Endothelial cell (in vitro differentiated cells): ENCODE measurements at regions not wholly inside any gene's neighbourhood (a gene's known extent, or its start where the extent isn't known, plus 50 kb on each side); places are given as distances from the start of the nearest gene placed in this dataset.

Experiments
- DNase-seq: peaks from one replicate; pipeline ENCODE4 v3.0.0; 2021; ENCODE audit warnings: low spot score
- H3K27ac Mint-ChIP-seq: one replicate; pipeline ENCODE4 v1.8.0; 2021; ENCODE audit warnings: mixed read lengths, inconsistent platforms; ENCODE audit not compliant: unreplicated experiment
- H3K27me3 Mint-ChIP-seq: one replicate; pipeline ENCODE4 v1.8.0; 2021; ENCODE audit warnings: mild to moderate bottlenecking, moderate library complexity, mixed read lengths, inconsistent platforms; ENCODE audit not compliant: unreplicated experiment
- H3K36me3 Mint-ChIP-seq: one replicate; pipeline ENCODE4 v1.8.0; 2021; ENCODE audit warnings: mild to moderate bottlenecking, low read depth, mixed read lengths, inconsistent platforms; ENCODE audit not compliant: unreplicated experiment
- H3K4me1 Mint-ChIP-seq: one replicate; pipeline ENCODE4 v1.8.0; 2021; ENCODE audit warnings: mild to moderate bottlenecking, mixed read lengths, inconsistent platforms; ENCODE audit not compliant: unreplicated experiment
- H3K4me3 Mint-ChIP-seq: one replicate; pipeline ENCODE4 v1.8.0; 2021; ENCODE audit warnings: mild to moderate bottlenecking, mixed read lengths, inconsistent platforms; ENCODE audit not compliant: unreplicated experiment
- H3K9me3 Mint-ChIP-seq: one replicate; pipeline ENCODE4 v1.8.0; 2021; ENCODE audit warnings: mixed read lengths, inconsistent platforms; ENCODE audit not compliant: unreplicated experiment
- CTCF ChIP-seq: fragments of 200-600 bp; sonication (generic); IDR thresholded peaks from one replicate; pipeline ENCODE4 v1.5.0; 2021; ENCODE audit warnings: antibody characterized with exemption; ENCODE audit not compliant: unreplicated experiment

- peaks cover 6% of the 10 kb centered on the region for H3K36me3 Mint-ChIP-seq
- no peaks in the 10 kb centered on the region for H3K9me3 Mint-ChIP-seq
- H3K27me3 Mint-ChIP-seq = no peaks in the 10 kb centered on the region
- H3K27ac Mint-ChIP-seq = no peak overlapping the region
- H3K4me1 Mint-ChIP-seq = peaks cover 3% of the 10 kb centered on the region
- no peak for DNase-seq
- no peak for TF ChIP-seq CTCF
- H3K4me3 Mint-ChIP-seq = no peak overlapping the region
Measured at GRCh38 chr3:41148901-41149300, 50.4 kb upstream of the CTNNB1 start.
